Activated CD4-positive, CD25-positive, alpha-beta regulatory T cell (primary cell): ENCODE measurements at regions not wholly inside any gene's neighbourhood (a gene's known extent, or its start where the extent isn't known, plus 50 kb on each side); places are given as distances from the start of the nearest gene placed in this dataset.

Experiments used
- DNase-seq, 4 experiments: peaks; one replicate each; lab custom pipeline; 2025; lab: John Stamatoyannopoulos, UW

DNA sequence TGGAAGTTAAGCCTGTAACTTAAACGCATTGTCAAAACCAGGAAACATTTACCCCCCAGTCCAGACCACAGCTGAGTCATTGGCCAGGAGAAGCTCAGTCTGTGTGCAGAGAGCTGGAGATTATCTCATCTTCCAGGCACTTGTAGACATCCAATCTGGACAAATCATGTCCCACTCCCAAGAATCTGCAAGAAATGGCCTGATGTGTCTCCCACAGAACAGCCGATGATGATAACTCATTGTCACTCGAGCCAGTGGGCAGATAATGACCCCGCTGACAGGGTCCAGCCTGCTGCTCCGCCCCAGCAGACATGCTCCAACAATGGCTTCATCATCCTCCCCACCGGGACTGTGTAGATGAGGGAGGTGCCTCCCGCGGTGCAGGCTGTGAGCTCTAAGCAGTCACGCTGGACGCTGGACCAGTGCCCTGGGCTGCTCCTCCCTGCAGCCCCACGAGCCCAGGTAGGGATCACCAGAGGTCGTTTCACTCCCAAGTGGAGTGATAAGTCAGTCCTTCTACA lies 322.5 kb downstream of the C16orf95 start:
- DNase-seq: no peak

DNA sequence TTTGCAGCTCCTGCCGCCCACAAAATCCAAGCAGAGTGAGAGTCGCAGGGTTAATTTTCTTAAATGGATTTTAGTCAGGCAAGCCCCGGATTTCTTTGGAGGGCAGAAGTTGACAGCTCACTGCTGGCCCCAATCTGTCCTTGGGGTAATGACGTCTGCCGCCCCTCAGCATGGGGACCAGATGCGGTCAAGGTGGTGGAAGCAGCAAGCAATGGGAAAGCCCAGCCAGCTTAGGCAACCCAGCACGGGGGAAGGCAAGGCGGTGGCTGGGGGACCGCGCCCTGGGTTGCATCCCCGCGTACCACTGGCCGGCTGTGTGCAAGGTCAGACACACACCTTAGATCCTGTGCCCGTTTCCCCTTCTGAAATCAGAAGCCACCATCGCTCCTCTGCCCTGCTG lies 321.7 kb downstream of the C16orf95 start:
- DNase-seq: no peak

DNA sequence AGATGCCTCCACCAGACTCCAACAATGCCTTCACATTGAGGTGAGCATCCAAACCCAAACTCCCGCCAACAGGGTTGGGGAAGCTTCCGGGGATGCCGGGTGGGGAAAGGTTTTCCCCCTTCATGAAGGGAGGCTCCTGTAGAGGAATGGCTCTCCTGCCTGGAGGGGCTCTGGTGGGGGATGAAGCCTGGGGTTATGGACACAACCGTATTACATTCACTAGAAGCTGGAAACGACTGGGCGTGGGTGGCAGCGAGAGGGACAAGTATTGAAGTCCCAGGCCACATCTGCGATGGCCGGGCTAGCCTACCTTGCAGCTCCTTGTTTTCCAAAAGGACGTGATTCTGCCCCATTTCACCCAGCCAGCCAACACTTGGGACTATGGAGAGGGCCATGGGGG lies 321.1 kb downstream of the C16orf95 start:
- DNase-seq: no peak

DNA sequence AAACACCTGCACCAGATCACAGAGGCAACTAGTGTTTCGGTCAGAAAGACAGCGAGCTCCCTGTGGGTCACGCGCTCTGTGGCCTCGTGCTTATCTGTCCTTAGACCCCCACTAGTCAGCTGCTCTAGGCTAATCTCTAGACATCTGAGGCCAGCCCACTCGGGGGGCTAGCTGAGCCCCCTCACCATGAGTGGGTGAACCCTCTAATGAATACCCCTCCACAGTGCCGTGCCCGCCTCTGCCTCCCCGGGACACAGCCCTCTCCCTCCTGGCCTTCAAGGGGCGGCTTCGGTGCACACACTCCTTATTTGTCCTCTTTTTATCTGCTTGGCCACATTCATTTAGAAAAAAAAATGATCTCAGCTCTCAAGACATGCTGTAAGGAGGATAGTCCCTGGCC lies 320.1 kb downstream of the C16orf95 start:
- no peak for DNase-seq

DNA sequence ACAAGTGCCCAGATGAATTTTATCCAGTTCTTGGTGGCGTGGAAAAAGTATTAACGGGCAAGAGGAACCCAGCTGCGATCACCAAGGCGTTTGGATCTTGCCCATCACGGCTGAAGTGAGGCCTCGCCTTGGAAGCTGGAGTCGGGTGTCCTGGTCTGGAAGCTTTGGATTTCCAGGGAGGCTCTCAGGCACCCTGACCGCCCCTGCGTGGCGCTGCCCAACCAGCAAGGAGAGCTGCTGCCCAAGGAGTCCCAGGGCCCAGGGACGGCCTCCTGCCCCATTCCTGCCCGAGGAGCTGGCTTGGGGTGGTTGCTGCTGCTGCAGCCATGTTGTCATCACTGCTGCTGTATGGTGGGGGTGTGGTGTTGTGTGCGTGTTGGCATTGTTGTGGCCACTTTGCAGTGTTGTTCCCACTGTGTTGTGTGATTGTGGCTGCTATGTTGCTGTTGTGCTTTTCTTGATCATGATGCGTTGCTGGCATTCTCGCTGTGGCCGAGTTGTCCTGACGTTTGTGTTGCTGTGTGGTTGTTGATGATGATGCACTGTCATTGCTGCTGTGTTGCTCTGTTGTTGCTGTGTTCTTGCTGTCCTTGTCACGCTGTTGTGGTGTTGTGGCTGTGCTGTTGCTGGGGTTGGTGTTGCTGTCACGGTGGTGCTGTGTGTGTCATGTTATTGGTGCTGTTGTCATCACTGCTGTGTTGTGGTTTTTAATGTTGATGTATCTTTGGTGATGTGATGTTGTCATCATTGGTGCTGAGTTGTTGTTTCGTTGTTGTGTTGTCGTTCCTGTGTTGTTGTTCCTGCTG lies 318.8 kb downstream of the C16orf95 start:
- no peak for DNase-seq

DNA sequence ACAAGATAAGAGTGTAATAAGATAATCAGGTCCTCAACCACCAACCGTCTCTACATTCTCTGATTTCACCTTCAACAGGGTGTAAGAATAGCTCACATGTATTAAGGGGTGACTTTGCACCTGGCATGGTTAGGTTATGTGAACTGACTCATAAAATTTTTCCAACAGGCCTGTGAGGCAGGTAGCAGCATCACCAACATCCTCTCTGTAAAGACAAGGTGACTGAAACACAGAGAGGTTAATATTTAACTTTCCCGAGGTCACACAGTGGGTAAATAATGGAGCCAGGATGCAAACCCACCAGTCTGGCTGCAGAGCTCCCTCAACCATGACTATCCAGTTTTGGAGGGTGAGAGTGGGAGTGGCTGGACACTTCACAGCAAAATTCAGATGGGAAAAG lies 317.2 kb downstream of the C16orf95 start:
- no peak for DNase-seq

DNA sequence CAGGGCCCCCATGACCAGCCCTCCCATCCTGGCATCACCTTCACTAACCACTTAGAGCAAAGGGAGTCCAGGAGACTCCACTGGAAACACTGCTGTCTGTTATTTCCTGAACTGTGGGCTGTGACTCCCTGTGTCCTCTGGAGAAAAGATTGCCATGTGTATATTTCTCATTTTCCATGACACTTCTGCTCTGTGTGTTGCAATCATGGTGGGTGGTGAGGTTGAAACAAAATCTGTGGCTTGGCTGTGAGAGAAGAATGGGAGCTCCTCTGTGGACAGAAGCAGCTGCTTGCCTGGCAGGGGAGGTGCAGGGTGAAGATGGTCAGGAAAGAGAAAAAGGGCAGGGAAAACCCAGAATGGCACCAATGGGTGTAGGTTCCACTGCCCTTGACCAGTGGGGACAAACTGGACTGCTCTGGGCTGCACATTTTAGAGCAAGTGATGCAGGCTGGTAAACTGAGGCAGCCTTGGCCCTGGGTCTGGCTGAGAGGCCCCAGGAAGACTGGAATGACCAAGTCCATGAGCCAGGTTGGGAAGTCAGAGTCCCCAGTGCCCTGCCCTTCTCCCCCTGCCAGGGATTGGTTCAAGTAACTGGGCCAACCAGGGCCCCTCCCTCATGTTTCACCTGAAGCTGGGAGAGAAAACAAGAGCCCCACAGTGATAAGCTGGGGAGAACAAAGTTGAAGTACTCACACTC lies 314.3 kb downstream of the C16orf95 start:
- DNase-seq: no peak

DNA sequence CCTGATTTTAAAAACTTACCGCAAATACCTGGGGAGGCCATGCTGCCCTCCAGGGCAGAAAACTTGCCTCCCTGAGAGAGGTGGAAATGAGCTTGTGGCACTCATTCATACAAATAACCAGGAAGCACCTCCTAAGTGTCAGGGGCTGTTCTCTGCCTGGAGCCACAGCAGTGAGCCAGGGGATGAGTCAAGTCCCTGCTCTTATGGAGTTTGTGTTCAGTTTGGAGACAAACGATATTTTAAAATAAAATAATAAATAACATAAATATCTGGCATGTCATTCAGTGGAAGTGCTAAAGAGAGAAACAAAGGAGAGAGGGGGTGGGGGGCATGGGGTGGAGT lies 313.8 kb downstream of the C16orf95 start:
- no peak for DNase-seq

DNA sequence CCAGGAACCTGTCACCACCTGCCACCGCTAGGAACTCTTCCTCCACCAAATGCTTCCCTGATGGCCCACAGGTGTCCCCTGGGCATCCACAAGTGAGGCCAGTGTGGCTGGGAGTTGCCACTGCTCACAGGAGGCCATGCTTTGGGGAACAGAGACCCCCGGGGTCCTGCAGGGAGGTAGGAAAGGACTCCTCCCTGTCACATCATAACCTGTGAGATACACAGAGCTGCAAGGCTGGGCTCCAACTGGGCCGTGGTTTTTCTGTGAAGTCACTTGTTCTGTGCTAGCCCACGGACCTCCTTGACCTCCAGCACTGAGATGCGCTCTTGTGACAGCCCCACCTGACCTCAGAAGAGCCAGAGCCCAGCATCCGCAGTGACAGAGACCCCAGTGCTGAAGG lies 311.2 kb downstream of the C16orf95 start:
- no peak for DNase-seq

DNA sequence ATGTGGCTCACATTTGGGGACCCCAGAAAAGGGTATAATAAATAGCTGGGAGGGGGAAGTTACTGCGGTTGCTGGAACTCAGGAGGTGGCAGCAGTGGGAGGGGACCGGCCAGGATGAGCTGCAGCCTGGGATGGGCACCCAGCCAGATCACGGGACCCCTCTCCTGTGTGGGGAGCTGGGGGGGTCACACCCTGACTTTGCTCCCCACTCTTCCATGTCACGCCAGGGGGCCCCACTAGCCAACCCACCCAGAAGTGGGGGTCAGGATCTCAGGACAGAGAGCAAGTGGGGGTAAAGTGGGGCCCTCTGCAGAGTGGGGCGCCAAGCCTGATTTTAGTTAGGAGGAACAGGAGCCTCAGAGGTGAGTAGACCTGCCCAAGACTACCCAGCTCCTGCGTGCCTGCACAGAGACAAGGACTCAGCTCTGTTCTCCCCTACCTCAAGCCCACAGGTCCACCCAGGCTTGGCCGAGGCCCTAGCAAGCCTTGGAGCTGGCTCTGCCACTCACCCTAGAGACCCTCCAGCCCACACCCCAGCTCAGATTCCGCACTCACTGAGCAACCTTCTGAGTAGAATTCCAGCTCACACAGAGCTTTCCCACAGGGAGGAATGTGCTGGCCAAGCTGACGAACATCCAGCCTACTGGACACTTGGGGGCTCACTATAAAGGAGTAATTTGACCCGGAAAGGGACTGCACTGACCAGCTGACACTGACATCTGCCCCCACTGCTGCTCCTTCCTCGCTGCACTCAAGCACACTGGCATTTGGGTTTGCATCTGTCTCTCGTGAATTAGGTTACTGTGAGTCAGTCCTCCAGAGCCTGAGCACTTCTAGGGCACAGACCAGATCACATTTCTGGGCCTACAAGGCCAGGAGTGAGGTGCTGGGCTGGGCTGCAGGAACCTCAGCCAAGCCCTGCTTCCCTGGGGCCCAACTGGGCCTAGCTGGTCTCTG lies 310.1 kb downstream of the C16orf95 start:
- no peak for DNase-seq

DNA sequence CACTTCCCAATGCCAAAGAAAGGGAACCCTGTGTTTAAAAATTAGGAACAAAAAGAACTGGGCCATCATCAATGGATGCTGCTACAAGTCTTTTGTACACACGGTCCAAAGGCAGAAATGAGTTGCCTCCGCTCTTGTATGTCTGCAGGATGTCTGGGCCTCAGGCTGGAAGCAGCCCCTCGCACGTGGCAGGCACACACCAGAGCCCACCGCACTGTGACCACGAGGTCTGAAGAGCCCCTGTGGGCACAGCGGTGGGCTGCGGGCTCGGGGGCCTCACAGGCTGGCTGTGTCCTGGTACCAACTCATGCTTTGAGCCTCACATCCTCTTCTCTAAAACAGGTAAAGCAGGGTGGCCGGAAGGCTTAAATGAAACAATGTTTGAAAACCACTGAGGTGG lies 309.3 kb downstream of the C16orf95 start:
- no peak for DNase-seq

DNA sequence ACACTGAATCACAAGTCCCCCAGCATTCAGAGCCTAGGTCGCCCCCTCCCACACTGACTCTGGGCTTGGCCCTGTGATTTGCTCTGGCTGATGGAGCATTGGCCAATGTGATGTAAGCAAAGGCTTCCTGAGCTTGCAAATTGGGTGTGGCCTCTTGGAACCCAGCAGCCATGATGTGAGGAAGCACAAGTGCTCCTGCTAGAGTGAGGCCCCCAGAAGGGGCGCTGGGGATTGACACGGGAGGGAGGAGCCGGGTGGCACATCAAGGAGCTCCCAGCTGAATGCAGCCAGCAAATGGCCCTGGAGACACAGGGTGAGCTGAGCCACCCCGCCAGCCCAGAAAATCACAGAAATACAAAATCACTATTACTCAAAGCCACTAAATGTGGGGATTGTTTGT lies 308.5 kb downstream of the C16orf95 start:
- no peak for DNase-seq

DNA sequence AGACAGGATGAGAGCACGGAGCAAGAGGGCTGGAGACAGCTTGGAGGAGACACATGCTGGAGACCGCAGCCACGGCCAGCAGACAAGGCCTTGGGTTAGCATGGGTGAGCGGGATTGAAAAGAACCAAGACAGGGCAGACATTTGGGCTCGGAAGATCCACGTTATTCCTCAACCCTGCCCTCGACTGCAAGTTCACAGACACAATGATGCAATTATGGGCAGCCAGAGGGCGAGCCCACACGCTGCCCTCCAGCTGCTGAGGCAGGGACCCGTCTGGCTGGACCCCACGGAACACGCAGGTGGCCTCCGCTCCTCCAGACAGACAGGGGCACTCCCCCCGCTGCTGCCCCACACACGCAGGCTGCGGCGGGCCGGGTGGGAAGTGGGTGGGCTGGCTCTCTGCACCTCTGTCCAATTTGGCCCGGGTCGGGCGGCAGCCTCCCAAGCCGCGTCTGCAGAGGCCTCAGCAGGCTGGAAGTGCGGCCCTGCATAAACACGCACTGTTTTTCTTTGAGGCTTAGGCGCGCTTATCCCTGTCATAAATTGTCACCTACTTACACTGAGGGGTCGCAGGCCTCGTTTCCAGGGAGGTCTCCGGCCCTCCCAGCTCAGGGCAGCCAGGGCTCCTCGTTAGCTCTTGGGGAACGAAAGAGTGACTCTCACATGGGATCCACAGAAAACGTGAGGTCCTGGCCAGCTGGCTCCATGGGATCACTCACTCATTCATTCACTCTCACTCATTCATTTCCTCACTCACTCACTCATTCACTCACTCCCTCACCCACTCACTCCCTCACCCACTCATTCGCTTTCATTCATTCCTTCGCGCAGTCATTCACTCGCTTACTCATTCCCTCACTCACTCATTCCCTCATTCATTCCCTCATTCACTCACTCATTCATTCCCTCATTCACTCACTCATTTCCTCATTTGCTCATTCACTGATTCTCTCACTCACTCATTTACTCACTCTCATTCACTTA lies 303.9 kb downstream of the C16orf95 start:
- no peak for DNase-seq

DNA sequence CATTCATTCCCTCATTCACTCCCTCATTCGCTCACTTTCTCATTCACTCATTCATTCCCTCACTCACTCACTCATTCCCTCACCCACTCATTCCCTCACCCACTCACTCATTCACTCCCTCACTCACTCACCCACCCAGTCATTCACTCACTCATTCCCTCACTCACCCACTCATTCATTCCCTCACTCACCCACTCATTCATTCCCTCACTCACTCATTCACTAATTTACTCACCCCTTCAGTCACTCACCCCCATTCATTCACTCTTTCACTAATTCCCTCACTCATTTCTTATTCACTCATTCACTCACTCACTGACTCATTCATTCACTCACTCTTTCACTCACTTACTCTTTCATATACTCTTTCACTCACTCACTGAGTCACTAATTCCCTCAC lies 303.1 kb downstream of the C16orf95 start:
- DNase-seq: no peak

DNA sequence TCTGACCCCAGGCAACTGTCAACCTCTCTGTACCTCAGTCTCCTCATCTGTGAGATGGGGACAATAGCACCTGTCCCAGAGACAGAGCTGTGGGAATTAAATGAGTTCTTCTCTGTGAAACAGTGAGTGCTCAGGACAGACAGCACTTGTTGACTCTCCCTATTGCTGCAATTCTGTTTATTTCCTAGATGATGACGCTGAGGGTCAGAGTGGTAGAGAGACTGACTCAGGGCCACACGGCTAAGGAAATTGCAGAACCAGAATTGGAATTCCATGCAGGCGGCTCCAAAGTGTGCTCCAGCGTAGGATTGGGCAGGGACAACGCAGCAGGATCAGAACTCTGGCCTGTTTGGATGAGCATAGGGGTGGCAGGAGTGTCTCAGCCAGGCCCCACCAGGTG lies 302.2 kb downstream of the C16orf95 start:
- DNase-seq: no peak

DNA sequence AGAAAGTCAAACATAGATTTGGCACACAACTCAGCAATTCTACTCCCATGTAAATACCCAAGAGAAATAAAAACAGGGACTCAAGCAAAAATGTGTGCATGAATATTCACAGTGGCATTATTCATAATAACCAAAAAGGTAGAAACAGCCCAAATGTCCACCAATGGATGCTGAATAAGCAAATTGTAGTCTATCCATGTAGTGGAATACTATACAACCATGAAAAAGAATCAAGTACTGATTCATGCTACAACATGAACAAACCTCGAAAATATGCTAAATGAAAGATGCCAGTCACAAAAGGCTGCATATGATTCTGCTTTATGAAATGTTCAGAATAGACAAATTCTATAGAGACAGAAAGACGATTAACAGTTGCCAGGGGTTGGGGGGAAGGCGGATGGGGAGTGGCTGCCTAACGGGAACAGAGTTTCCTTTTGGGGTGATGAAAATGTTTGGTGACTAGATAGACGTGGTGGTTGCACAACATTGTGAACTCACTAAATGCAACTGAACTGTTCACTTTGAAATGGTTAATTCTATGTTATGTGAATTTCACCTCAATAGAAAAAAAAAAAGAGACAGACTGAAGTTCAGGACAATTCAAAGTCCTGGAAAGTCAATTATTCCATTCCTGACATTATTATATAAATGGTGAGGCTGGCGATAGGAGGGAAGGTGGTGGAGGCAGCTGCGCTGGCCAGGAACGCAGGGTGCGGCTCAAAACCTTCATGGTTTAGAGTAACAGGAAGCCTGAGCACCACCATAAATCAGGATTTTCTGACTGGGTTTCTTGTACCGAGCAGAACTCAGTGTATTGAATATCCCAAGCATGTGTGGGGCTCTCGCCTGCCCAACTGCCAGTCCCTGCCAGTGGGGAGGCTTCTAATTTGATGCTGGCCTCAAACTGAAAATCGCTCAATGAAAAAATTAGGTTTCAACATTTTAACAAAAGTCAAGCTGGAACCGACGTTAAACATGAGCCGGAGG lies 300.9 kb downstream of the C16orf95 start:
- no peak for DNase-seq

DNA sequence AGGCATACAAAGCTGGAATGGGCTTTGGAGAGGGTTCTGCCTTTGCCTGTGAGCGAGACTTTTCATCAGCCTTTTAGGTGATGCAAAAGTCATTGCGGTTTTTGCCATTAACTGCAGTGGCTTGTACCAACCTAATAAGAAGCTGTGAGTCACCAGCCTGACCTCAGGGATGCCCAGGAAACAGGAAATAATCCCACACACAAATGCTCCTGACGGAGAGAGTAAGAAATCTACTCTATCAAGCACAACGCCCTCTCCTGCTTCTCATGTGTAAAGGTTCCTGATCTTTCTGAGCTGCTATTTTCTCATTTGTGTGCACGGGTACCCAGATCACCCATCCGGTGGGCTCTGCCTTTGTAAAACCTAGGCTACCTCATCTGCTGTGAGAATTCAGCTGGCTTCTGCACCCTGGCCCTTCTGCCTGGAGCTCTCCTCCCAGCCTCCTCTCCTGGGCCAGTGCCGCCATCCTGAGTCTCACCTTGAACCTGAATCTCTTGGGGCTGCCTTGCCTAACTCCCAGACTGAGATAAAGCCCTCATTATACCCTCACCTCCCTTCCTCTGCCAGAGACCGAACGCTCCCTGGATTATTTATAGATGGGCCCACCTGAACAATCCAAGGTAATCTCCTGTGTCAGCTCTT lies 299.7 kb downstream of the C16orf95 start:
- no peak for DNase-seq

DNA sequence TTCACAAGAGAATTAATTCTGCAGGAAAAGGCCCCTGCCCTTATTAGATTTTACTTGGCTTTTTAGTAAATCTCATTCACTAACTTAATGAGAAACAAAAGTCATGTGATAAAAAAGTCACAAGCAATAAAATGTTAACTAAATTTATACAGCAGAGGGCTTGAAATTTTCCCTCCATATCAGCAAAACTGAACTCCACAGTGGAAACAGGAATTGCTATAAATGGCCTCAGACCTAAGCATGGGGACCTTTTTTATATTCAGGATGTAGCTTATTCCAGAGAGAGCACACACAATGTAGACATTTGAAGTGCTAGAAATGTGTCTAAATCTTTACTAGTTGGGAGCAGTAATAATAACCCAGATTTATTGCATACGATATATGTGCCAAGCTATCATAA lies 291.5 kb downstream of the C16orf95 start:
- DNase-seq: no peak

DNA sequence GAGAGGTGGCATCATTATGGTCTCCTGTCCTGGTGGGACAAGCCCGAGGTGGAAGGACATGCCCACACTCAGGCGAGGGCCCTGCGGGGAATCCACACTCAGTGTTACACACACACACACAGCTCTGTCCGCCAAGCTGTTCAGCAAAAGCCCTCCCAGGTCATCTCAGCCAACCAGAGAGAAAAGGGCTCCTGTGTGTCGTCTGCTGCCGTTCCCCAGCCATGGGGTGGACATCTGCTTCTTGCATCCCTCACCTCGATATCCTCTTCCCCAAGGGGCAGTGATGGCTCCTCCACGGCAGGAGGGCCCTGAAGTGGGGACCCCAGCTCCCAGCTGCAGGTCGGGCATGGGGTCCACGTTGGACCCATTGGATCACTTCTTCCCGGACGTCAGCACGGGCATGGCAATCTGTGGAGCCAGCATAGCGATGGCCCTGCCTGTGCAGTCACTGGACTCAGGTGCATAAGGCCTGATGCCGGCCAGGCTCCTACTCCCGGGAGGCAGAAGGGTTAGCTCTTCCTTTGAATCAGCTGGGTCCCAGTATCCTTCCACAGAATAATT lies 290.1 kb downstream of the C16orf95 start:
- no peak for DNase-seq
